GM12865 (cell line): ENCODE measurements at regions not wholly inside any gene's neighbourhood (a gene's known extent, or its start where the extent isn't known, plus 50 kb on each side); places are given as distances from the start of the nearest gene placed in this dataset.

Source experiments
- DNase-seq: peaks from one replicate; pipeline ENCODE4 v3.0.0; 2010; ENCODE audit warnings: low read depth
- H3K4me3 ChIP-seq: 2 replicates; pipeline ENCODE4 v1.5.1; 2011; ENCODE audit warnings: mild to moderate bottlenecking, low read depth, low read length, control low read depth
- TF ChIP-seq, protein P1 (sequence below): IDR thresholded peaks from 2 replicates; pipeline ENCODE4 v1.5.1; 2011; ENCODE audit warnings: low read length, control low read depth, low read depth, inconsistent platforms; ENCODE audit not compliant: insufficient read depth; ENCODE audit errors: missing control alignments

DNA sequence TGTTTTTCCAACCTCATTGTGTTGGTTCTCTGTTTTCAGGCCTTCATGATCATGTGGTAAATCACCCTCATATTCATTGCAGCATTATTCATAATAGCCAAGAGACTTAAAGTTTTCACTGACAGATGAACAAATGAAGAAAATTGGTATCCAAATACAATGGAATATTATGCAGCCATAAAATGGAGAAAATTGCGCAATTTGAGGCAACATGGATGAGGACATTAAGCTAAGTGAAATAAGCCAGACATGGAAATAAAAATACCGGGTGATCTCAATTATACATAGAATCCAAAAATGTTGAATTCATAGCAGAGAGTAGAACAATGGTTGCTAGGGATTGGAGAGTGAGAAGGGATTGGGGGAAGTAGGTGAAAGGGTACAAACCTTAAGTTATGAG, 491.9 kb upstream of the KCNMB2 start:
- TF ChIP-seq, protein P1, sequence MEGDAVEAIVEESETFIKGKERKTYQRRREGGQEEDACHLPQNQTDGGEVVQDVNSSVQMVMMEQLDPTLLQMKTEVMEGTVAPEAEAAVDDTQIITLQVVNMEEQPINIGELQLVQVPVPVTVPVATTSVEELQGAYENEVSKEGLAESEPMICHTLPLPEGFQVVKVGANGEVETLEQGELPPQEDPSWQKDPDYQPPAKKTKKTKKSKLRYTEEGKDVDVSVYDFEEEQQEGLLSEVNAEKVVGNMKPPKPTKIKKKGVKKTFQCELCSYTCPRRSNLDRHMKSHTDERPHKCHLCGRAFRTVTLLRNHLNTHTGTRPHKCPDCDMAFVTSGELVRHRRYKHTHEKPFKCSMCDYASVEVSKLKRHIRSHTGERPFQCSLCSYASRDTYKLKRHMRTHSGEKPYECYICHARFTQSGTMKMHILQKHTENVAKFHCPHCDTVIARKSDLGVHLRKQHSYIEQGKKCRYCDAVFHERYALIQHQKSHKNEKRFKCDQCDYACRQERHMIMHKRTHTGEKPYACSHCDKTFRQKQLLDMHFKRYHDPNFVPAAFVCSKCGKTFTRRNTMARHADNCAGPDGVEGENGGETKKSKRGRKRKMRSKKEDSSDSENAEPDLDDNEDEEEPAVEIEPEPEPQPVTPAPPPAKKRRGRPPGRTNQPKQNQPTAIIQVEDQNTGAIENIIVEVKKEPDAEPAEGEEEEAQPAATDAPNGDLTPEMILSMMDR = no peak
- no peak overlapping the region for H3K4me3 ChIP-seq
- DNase-seq = no peak

DNA sequence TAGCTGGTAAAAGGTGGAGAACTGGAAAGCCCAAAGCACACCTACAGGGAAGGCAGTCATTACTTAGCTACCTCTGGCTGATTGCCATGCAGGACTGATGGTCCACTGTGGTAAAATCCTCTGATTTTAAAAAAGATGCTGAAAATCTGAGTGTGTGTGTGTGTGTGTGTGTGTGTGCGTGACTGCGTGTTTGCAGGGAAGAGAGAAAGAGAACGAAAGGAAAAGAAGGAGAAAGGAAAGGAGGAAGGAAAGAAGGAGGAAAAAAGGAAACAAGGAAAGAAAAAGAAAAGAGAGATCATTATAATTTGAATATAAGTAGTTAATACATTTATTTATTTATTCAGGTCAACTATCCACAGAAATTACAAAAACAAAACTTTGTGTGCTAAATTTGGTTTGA, 488.7 kb upstream of the KCNMB2 start:
- TF ChIP-seq, protein P1 = no peak

DNA sequence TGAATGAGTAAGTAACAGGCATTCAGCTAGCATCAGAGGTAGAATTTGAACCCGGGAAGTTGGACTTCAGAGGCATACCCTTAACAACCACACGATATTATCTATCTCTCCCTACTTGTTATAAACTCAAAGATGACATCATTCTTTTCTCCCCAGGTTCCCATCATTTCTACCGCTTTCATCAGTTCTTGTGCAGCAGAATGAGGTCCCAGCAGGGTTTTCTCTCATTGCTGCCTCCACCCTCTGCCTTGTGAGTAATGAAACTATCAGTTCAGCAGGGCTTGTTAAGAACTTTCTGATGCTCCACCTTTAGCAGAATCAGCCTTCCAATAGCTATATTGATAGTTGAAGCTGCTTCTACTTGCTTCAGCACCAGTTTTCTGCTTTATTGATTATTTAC, 487.5 kb upstream of the KCNMB2 start:
- H3K4me3 ChIP-seq = no peak overlapping the region
- TF ChIP-seq, protein P1 = no peak
- DNase-seq = no peak

More for the DNA sequence above, 488.7 kb upstream of the KCNMB2 start:
- no peak overlapping the region for H3K4me3 ChIP-seq
- no peak for DNase-seq

DNA sequence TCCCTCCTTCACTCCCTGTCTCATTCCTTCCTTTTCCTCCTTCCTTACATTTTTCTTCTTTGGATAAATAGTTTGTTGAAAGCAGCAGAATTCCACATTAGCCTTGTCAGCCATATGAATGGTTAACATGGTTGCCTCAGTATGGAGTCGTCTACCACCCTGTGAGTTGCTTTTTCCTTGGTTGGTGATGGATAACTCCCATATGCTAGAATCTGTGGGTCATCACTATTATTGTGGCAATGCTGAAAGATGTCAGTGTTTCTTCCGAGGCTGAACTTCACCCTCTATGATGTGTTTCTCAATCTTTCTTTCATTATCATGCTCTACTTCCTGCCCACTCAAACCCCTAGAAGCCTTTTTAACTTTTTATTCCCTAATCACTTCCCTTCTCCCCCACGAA, 481.8 kb upstream of the KCNMB2 start:
- TF ChIP-seq, protein P1 = no peak
- no peak for DNase-seq
- H3K4me3 ChIP-seq = no peak overlapping the region

DNA sequence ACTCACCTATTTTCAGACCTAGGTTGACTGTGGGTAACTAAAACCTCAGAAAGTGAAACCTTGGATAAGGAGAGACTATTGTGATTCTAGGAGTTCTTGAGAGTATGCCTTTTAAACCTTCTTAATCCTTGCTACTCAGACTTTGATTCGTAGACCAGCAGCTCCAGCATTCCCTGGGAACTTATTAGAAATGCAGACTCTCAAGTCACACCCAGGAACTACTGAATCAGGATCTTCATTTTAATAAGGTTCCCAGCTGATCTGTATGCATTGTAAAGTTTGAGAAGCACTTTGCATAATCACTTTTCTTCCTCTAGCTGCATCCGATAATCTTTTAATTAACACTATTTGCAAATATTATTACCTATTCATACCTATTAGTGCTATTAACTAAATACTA, 480.3 kb upstream of the KCNMB2 start:
- no peak overlapping the region for H3K4me3 ChIP-seq
- DNase-seq = no peak
- TF ChIP-seq, protein P1 = no peak

DNA sequence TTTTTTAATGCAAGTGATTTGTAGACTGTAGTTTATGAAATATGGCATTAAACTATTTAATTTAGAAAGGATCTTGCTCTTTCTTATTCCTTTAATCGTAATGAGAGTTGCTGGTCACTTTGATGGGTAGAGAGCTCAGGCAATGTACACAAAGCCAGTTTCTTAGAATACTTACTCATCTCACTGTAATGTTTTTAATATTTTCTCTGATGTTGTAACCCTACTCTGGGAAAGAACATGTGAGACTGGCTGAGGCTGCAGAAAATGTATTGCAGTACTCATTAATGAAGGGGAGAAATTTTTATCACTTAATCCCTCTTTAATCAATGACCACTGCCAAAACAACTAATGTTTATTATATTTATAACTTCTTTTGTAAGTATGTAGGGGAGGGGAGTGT, 479.4 kb upstream of the KCNMB2 start:
- DNase-seq = no peak
- no peak overlapping the region for H3K4me3 ChIP-seq
- TF ChIP-seq, protein P1 = no peak

DNA sequence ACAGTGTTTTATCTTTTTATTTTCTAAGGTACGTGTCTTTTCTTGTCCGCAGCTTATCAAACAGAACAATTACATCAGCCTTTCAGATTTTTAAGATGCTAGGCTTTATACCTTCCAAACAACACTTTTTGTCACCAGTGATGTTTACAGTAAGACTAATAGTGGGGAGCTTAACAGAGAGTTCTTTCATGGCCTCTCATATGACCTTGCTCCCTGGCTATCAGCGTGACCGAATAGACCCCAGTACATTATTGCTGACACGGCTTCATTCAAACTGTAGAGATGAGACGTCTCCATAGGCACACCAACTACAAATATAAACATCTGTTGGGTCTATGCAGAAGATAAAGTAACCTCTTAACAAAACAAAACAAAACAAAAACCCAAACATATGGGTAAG, 477.6 kb upstream of the KCNMB2 start:
- TF ChIP-seq, protein P1 = no peak
- no peak for DNase-seq
- no peak overlapping the region for H3K4me3 ChIP-seq
